Kidney (tissue), 13 donors: ENCODE measurements at regions not wholly inside any gene's neighbourhood (a gene's known extent, or its start where the extent isn't known, plus 50 kb on each side); places are given as distances from the start of the nearest gene placed in this dataset.

ENCODE experiments used
- DNase-seq, 5 donors: peaks; one replicate each; pipeline ENCODE4 v3.0.0-alpha.2; 2013 to 2020
- FAIRE-seq: peaks from 2 replicates; lab custom pipeline; 2012; peaks lifted over from hg19 to GRCh38; lab: Jason Lieb, UNC
- H3K27ac ChIP-seq, 2 donors: one replicate each; pipeline ENCODE4 v1.7.0; 2013; ENCODE audit warnings: low read depth in 2 of 2, low read length in 2 of 2, inconsistent platforms in 1 of 2
- H3K27me3 ChIP-seq: one replicate; pipeline ENCODE4 v1.7.1; 2013; ENCODE audit warnings: low read length, inconsistent platforms; ENCODE audit not compliant: control insufficient read depth, insufficient read depth
- H3K36me3 ChIP-seq, 3 donors: one replicate each; pipeline versions ENCODE4 v1.7.0 to v1.7.1; 2013; ENCODE audit warnings: low read length in 3 of 3, control low read depth in 1 of 3, inconsistent platforms in 1 of 3; ENCODE audit not compliant: insufficient read depth in 3 of 3, control insufficient read depth in 2 of 3
- H3K4me1 ChIP-seq, 3 donors: one replicate each; pipeline versions ENCODE4 v1.7.0 to v1.7.1; 2013; ENCODE audit warnings: low read length in 3 of 3, inconsistent platforms in 1 of 3, low read depth in 1 of 3; ENCODE audit not compliant: control insufficient read depth in 2 of 3, insufficient read depth in 2 of 3
- H3K4me3 ChIP-seq, 3 donors: one replicate each; pipeline versions ENCODE4 v1.7.0 to v1.8.1; 2013; ENCODE audit warnings: low read length in 3 of 3, control low read depth in 1 of 3, inconsistent platforms in 1 of 3
- H3K9ac ChIP-seq, 3 donors: one replicate each; pipeline versions ENCODE4 v1.7.0 to v1.7.1; 2013; ENCODE audit warnings: low read length in 3 of 3, control low read depth in 1 of 3, inconsistent platforms in 1 of 3
- H3K9me3 ChIP-seq, 3 donors: one replicate each; pipeline versions ENCODE4 v1.7.0 to v1.7.1; 2013; ENCODE audit warnings: low read length in 3 of 3, control low read depth in 1 of 3, inconsistent platforms in 1 of 3; ENCODE audit not compliant: control insufficient read depth in 2 of 3, insufficient read depth in 1 of 3
- CTCF ChIP-seq: IDR thresholded peaks from 3 replicates; pipeline ENCODE4 v1.5.1; 2012; ENCODE audit warnings: mild to moderate bottlenecking, moderate library complexity, borderline replicate concordance; ENCODE audit not compliant: insufficient read depth; ENCODE audit errors: extremely low read depth
- intact Hi-C: fragments of 100-400 bp; cut with DNase I; formaldehyde crosslinking; loops from one replicate; pipeline ENCODE4 v1.11.1; 2022
- donor health status: control.
- donor health status: control.
- donor health status: control.
- donor health status: control.
- donor health status: control.
- donor health status: DM: yes; HTN: yes; CAD: no.
- donor health status: Normal renal cell carcinoma (clear cell type).

GRCh38 chr2:64352292-64352691 is 101.7 kb upstream of the LGALSL start:
- Histone ChIP-seq H3K27ac (no peak overlapping the region), H3K9me3 (no peaks in the 10 kb centered on the region), H3K27me3 (no peaks in the 10 kb centered on the region), H3K4me3 (no peak overlapping the region), H3K9ac (no peak overlapping the region), H3K36me3 (no peaks in the 10 kb centered on the region), H3K4me1 (no peaks in the 10 kb centered on the region)
- FAIRE-seq: no peak
- intact Hi-C loops: no loop called here
- DNase-seq: no peak
- no peak for TF ChIP-seq CTCF

GRCh38 chr2:64354857-64355680 is 98.9 kb upstream of the LGALSL start:
- H3K36me3 ChIP-seq: no peaks in the 10 kb centered on the region
- no peak for TF ChIP-seq CTCF
- intact Hi-C loops: no loop called here
- FAIRE-seq (no peak), DNase-seq (no peak)
- H3K4me3 ChIP-seq: no peak overlapping the region
- H3K27ac ChIP-seq: no peak overlapping the region
- H3K4me1 ChIP-seq: peaks cover 0 to 3% (median 0%) of the 10 kb centered on the region in 3 donors
- no peaks in the 10 kb centered on the region for H3K9me3 ChIP-seq
- H3K27me3 ChIP-seq: no peaks in the 10 kb centered on the region
- H3K9ac ChIP-seq: no peak overlapping the region

- DNase-seq: no peak
- H3K9ac ChIP-seq: no peak overlapping the region
- H3K4me3 ChIP-seq: no peak overlapping the region
- H3K27me3 ChIP-seq: no peaks in the 10 kb centered on the region
- no peaks in the 10 kb centered on the region for H3K9me3 ChIP-seq
- no peaks in the 10 kb centered on the region for H3K36me3 ChIP-seq
- no peak for FAIRE-seq
- no peak for TF ChIP-seq CTCF
- intact Hi-C loops: no loop called here
- no peak overlapping the region for H3K27ac ChIP-seq
- peaks cover 0 to 3% (median 0%) of the 10 kb centered on the region in 3 donors for H3K4me1 ChIP-seq
These were observed 97.1 kb upstream of the LGALSL start for GRCh38 chr2:64356906-64357305.
